ENCODE measurements at regions not wholly inside any gene's neighbourhood (a gene's known extent, or its start where the extent isn't known, plus 50 kb on each side); places are given as distances from the start of the nearest gene placed in this dataset.

DNA sequence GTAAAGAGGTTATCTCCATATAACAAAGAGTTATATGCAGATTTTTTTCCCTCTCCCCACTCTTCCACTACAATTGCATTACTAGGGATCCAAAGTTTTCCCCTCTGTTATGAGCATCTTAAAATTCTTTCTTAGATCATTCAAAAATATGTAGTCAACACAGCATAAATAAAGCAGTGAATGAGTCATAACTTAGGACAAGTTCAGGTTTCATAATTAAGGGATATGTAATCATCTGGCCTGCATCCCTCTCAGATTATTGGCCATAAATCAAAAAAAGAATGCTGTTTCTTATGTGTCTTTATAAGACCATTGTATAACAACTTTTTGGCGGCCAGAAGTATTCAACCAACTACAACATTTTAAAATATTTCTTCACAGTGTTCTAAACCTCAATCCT is 1526.1 kb downstream of the KCNT2 start:
- DNase-seq (ENCODE audit: low read depth in 2 of 2): no peak

- DNase-seq (ENCODE audit: low read depth in 2 of 2): no peak
Observed at GRCh38 chr1:195076682-195077081, 1531.6 kb downstream of the KCNT2 start.

DNA sequence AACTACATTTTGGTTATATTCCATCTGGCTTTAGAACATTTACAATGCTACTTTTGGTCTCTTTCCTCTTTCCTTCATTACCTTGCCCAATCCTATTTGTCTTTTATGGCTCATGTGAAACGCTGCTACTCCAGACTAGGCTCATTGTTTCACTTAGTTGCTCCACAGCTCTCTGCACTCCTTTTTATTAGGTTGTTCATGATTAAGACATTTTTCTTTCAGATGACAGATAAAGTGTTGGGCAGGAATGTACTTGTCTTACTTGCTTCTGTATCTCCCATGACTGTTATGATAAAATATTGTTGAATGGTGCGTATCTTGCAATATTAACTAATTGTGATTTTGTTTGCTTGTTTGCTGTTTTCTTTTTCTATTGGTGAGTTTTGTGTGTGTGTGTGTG is 1532.3 kb downstream of the KCNT2 start:
- no peak for DNase-seq (ENCODE audit: low read depth in 2 of 2)

- DNase-seq (ENCODE audit: low read depth in 2 of 2): no peak
Observed at GRCh38 chr1:195071461-195071860, 1536.8 kb downstream of the KCNT2 start.

DNA sequence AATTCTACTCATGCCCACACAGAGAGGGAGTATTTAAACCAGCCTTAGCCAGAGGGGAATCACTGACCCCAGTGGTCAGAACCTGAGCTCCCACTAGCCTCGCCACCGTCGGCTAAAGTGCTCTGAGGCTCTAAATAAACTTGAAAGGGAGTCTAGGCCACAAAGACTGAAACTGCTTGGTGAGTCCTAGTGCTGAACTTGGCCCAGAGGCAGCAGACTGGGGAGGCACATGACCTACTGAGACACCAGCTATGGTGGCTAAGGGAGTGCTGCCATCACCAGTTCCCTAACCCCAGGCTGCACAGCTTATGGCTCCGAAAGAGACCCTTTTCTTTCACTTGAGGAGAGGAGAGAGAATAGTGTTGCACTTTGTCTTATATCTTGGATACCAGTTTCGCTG is 1542.8 kb downstream of the KCNT2 start:
- no peak for DNase-seq (ENCODE audit: low read depth in 2 of 2)

GRCh38 chr1:195064358-195064757 is 1543.9 kb downstream of the KCNT2 start:
- DNase-seq (ENCODE audit: low read depth in 2 of 2): no peak

- no peak for DNase-seq (ENCODE audit: low read depth in 2 of 2)
Observed at GRCh38 chr1:195054217-195054687, 1554.0 kb downstream of the KCNT2 start.

- no peak for DNase-seq (ENCODE audit: low read depth in 2 of 2)
Observed at GRCh38 chr1:195053478-195053877, 1554.8 kb downstream of the KCNT2 start.

- DNase-seq (ENCODE audit: low read depth in 2 of 2): no peak
Observed at GRCh38 chr1:195047772-195048171, 1560.5 kb downstream of the KCNT2 start.

GRCh38 chr1:195045072-195045471 is 1563.2 kb downstream of the KCNT2 start:
- DNase-seq (ENCODE audit: low read depth in 2 of 2): no peak

- no peak for DNase-seq (ENCODE audit: low read depth in 2 of 2)
Observed at GRCh38 chr1:195030793-195031192, 1577.4 kb downstream of the KCNT2 start.

GRCh38 chr1:195026792-195027191 is 1581.4 kb downstream of the KCNT2 start:
- no peak for DNase-seq (ENCODE audit: low read depth in 2 of 2)

GRCh38 chr1:195019385-195019784 is 1588.9 kb downstream of the KCNT2 start:
- no peak for DNase-seq (ENCODE audit: low read depth in 2 of 2)

DNA sequence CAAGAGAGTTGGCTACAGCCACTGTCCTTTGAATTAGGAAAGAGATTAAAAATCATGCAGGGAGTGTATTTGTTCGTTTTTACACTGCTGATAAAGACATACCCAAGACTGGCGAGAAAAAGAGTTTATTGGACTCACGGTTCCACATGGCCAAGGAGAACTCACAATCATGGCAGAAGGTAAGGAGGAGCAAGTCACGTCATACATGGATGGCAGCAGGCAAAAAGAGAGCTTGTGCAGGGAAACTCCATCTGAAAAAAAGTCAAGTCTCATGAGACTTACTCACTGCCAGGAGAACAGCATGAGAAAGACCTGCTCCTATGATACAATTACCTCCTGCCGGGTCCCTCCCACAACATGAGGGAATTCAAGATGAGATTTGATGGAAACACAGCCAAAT is 1595.2 kb downstream of the KCNT2 start:
- no peak for DNase-seq (ENCODE audit: low read depth in 2 of 2)

DNA sequence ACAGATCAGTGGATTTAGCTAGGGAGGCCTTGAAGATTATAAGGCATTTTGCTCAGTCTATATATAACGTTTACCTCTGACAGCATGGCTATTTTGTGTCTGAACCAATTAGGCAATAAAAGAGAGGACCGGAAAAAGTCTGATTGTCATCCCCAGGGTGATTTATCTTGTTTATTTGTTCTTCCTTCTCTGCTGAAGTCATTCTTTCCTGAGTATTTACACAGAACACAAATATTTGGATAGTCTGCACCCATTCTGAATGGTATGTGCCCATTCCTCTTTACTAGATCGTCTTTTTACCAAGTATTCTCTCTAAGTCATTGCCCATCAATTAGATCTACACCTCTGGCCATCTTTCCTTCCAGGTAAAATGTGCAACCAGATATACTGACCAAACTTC is 1602.9 kb downstream of the KCNT2 start:
- DNase-seq (ENCODE audit: low read depth in 2 of 2): no peak

GRCh38 chr1:194990483-194990882 is 1617.8 kb downstream of the KCNT2 start:
- no peak for DNase-seq (ENCODE audit: low read depth in 2 of 2)

DNA sequence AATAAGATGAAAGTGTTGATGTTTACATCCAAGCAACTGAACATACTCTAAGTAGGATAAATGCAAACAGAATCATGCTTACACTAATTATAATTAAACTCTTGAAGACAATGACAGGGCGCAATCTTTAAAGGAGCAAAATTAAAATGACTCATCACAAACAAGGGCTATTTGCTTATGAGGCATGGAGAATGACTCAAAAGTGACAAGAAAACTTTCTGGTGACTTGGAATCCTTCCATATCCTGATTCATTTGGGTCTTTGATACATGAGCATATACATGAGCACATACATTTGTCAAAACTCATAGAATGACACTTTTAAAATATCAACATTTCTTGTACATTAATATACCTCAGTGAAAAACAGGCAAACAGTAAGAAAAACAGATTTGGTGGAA is 1632.3 kb downstream of the KCNT2 start:
- DNase-seq (ENCODE audit: low read depth in 2 of 2): no peak

GRCh38 chr1:194968916-194969315 is 1639.3 kb downstream of the KCNT2 start:
- DNase-seq (ENCODE audit: low read depth in 2 of 2): no peak

- no peak for DNase-seq (ENCODE audit: low read depth in 2 of 2)
Observed at GRCh38 chr1:194959795-194960194, 1648.4 kb downstream of the KCNT2 start.

DNA sequence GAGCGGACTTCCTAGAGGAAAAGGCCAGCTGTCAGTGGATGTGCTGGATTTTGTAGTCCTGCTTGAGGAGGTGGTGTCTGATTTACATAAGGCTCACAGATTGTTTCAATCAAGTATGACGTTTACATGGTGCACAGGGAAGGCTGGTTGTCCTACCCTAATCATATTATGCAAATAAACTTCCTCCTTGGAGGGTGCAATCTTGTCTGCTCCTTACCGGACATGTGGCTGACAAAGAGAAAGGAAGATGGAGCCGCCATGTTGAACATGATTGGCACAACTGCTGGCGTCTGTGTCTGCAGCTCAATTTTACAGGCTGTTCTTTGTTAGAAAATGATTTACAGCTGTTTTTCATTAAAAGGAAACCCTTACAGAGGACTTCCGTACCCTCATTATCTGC is 1656.1 kb downstream of the KCNT2 start:
- no peak for DNase-seq (ENCODE audit: low read depth in 2 of 2)

- no peak for DNase-seq (ENCODE audit: low read depth in 2 of 2)
Observed at GRCh38 chr1:194950584-194950983, 1657.7 kb downstream of the KCNT2 start.

GRCh38 chr1:194940336-194941030 is 1667.8 kb downstream of the KCNT2 start:
- no peak for DNase-seq (ENCODE audit: low read depth in 2 of 2)

DNA sequence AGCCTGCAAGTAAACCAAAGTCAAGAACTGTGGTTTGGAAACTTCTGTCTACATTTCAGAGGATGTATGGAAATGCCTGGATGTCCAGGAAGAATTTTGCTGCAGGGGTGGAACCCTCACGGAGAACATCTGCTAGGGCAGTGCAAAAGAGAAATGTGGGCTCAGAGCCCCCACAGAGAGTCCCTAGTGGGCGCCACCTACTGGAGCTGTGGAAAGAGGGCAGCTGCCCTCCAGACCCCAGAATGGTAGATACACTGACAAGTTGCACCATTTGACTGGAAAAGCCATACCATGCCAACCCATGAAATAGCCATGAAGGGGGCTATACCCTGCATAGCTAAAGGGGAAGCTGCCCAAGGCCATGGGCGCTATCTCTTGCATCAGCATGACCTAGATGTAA is 1672.4 kb downstream of the KCNT2 start:
- DNase-seq (ENCODE audit: low read depth in 2 of 2): no peak

DNA sequence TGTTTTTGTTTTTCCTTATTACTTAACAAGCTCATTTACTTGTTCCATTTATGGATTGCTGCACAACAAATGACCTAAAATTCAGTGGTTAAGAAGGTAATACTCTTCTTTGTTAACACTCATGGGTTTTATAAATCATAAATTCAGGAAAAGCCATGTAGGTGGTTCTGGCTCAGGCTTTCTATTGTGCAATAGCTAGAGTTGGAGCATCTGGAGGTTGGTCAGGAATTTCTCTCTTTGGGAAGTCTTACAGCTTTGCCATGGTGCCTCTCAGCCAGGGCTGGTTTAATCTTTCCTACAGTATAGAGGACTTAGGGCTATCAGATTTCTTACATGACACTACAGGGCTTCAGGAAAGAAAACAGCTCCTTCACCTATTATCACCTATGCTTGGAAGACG is 1677.1 kb downstream of the KCNT2 start:
- DNase-seq (ENCODE audit: low read depth in 2 of 2): no peak
